C4-2B (cell line): ENCODE measurements at regions not wholly inside any gene's neighbourhood (a gene's known extent, or its start where the extent isn't known, plus 50 kb on each side); places are given as distances from the start of the nearest gene placed in this dataset.

Experiments used
- CTCF ChIP-seq: fragments of 450-650 bp; conservative IDR thresholded peaks from 2 replicates; pipeline ENCODE4 v1.5.1; 2017; ENCODE audit warnings: mild to moderate bottlenecking
- ZFX ChIP-seq: fragments of 450-650 bp; IDR thresholded peaks from 2 replicates; pipeline ENCODE4 v1.6.1; 2017

GRCh38 chr12:107832441-107832840 lies 57.9 kb downstream of the ASCL4 start:
- no peak for TF ChIP-seq CTCF
- TF ChIP-seq ZFX, result no peak
